Left kidney (tissue), 1 donor: ENCODE measurements at regions not wholly inside any gene's neighbourhood (a gene's known extent, or its start where the extent isn't known, plus 50 kb on each side); places are given as distances from the start of the nearest gene placed in this dataset.

Experiments used
- DNase-seq: peaks from one replicate; pipeline ENCODE4 v3.0.0-alpha.2; 2013

DNA sequence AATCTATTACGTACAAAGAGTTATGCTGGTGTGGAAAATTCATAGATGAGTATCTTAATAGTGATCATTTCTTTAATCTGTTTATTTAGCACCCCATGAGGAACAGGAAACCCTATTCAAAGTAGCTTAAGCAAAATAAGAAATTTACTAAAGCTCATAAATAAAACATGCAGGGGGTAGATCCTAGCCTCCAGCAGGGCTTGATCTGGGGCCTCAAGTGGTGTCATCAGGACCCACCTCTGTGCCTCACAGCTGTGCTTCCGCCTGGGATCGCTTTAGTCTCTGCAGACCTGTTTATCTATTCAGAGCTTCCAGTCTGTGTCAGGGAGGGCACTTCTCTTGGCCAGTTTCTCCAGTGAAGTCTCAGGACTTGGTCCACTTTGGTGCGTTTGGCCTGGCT lies 171.0 kb upstream of the SLC24A5 start:
- DNase-seq, result no peak

- DNase-seq, result no peak
These were observed 170.3 kb upstream of the SLC24A5 start for GRCh38 chr15:47950447-47950846.

DNA sequence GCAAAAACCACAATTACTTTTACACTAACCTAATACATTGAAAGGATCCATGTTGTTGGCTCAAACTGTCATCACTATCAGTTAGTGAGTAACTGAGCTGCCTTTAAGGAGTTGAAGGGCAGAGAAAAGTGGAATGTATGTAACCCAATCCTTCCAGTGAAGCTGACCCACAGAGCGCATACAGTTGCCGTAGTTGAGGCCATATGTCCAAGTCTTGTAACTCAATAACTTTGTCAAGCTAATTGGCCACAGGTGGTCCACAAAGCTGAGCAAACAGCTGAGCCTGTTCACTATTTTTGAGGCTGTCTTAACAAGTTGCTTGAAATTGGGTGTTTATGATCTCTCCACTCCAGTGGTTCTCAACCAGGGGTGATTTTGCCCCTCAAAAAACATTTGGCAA lies 169.0 kb upstream of the SLC24A5 start:
- DNase-seq, result no peak

DNA sequence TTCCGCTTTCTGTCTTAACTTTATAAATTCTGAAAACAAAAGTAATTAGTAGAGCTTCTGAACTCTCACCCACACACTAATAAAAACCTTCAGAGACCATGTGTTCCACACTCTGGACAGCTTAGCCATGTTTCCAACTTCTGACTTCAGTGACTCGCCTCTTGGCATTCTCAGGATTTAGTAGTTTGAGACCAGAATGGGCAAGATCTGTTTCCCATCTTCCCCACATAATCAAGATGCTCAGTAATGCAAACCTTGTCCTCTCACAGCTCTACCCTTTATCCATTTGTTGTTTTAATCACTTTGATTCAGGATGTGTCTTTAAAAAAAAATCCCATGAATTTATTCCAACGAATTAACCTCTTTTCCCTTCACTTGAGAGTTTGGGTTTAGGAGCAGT lies 166.6 kb upstream of the SLC24A5 start:
- DNase-seq, result no peak

DNA sequence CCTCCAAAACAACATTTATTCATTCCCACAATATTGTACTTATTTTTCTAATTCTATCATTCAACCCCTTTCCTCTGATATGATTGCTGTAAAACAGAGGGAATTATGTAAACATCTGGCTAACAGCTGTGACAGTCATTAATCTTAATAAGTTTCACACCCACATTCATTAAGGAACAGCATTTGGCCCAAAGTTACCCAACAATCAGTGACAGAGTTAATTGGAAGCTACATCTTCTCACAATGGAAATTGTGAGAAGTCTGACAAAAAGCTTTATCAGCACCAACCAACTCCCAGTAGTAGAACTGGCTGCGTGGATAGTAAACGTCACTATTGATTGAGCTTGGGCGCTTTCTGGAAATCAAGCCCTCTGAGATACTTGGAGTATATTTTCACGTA lies 165.8 kb upstream of the SLC24A5 start:
- DNase-seq, result no peak

DNA sequence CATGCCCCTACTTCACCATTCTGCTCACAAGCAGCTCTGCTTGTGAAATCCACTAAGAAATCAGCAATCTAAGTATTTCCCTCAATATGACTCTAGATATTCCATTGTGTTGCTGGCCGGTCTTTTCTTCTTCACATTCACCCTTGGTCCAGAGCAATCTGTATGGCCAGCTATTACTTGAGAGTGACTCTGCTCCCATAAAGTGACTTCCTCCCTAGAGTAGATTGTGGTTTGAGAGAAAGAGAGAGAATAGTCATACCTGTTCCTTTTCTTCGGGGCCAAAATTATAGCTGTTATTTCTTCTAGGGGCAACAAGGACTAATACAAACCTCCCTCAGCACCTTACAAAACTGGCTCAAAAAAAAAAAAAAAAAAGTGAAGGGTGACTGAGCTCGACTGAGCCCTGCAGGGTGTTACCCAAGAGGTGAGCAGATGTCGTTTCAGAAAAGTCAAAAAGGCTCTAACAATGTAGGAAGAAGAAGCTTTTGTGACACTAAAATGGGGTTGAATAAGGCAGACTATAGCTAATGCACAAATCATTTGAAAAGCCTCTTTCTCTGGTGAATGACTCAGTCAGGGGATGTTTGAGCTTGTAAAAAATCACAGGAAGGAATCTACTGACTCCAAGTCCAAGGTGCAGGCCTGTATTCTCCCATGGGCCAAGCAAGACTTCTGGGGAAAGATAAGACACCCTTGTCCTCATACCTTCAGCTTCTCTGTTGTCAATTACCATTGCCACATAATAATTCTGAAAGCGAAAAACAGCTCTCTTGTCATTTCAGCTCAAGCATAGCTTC lies 161.0 kb upstream of the SLC24A5 start:
- DNase-seq, result no peak

DNA sequence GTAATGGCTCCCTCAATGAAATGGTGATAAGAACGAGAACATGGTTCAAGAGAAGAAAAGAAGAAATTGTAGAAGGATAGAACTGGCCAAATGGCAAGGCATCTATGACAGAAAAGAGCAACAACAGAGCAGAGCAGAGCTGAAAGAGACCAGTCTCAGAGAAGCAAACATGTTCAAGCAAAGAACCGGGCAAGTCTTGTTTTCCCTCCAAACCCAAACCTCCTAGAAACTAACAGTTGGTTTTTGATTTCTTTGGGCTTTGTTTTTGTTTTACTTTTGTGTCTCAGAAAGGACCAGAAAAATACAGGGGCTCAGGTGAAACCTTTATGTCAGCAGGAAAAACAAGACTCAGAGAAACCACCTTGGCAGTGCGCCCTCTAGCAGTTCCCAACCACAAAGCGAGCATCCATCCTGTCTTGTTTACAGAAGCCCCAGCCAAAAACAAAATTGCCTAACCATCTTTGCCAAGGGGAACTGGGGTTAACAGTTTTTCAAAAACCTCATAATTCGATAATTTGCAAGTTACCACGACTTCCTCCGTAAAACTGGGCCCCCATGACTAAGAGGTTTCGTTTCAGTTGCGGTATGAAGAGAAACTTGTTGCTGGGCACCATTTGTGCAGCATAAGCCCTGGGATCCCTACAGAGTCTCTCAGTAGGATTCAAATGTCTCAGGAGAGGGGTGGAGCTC lies 159.2 kb upstream of the SLC24A5 start:
- no peak for DNase-seq

- no peak for DNase-seq
These were observed 157.5 kb upstream of the SLC24A5 start for GRCh38 chr15:47963265-47963664.

DNA sequence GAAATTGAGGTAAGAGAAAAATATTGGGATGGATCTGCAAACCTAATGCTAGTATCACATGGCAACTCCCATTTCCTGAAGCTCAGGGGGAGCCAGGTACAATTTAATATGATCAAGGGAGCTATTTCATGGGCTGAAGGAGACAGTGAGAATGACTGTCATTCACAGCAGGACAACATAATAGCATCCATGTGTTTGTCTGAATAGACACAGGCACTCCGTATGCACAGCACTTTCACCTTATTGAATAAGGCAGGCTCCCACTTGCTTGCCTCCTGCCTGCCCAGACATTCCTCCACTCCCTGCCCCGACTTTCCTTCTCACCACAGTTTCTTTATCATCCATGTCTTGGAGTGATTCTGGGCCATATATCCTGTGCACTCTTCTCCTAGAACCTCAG lies 156.6 kb upstream of the SLC24A5 start:
- no peak for DNase-seq

GRCh38 chr15:47965297-47965696 lies 155.5 kb upstream of the SLC24A5 start:
- no peak for DNase-seq

DNA sequence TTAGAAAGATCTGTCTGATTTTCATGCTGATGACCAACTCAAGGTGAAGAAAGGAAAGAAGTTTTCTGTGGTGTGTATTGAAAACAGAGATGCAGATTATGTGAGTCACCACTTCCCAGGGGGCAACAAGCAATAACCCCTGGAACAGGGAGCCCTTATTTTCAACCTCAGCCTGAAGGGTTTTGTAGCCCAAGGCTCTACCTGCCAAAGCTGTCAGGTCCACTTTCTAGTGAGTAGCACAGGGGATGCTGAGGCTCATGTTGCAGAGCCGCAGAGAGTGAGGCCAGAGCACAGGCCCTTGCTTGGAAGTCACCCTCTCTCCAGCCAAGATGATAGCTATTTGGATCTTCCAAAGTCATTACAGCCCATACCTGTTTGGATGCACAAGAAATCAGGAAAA lies 152.2 kb upstream of the SLC24A5 start:
- DNase-seq, result no peak

DNA sequence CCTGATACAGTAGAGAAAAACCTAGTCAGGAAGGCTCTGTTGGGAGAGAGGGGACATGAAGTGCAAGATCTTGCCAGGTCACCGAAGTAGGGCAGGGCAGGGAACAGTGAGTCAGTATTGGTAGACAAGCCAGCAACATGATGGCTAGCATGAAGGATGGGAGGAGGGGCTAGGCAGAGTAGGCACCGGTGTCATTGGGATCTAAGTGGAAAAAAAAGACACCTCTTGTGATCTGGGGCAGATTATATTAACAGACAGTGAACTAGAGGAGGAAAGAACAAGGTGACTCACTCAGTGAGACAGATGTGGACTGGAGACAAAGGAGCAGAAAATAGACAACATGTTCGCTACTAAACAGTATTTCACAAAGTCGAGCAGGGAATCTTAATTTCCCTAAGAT lies 149.2 kb upstream of the SLC24A5 start:
- no peak for DNase-seq

- DNase-seq, result no peak
These were observed 148.1 kb upstream of the SLC24A5 start for GRCh38 chr15:47972738-47973137.

- no peak for DNase-seq
These were observed 146.1 kb upstream of the SLC24A5 start for GRCh38 chr15:47974724-47975123.

GRCh38 chr15:47975427-47975826 lies 145.4 kb upstream of the SLC24A5 start:
- no peak for DNase-seq

DNA sequence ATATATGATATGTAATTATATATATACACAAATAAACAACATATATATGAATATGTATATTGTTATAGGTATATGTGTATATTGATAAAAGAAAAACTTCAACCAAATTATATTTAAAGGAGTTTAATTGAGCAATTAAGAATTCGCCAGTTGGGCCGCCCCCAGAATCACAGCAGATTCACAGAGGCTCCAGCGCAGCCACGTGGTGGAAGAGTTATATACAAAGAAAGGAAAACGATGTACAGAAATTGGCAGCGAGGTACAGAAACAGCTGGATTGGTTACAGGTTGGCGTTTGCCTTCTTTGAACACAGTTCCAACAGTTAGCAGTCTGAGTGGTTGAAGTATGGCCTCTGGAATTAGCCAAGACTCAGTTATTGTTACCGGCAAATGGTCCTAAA lies 137.3 kb upstream of the SLC24A5 start:
- no peak for DNase-seq

GRCh38 chr15:47985568-47985967 lies 135.2 kb upstream of the SLC24A5 start:
- DNase-seq, result no peak

- DNase-seq, result no peak
These were observed 133.3 kb upstream of the SLC24A5 start for GRCh38 chr15:47987461-47987860.

GRCh38 chr15:47987908-47988532 lies 132.8 kb upstream of the SLC24A5 start:
- peak; percentile 68 for DNase-seq

GRCh38 chr15:47988564-47988963 lies 132.2 kb upstream of the SLC24A5 start:
- no peak for DNase-seq

DNA sequence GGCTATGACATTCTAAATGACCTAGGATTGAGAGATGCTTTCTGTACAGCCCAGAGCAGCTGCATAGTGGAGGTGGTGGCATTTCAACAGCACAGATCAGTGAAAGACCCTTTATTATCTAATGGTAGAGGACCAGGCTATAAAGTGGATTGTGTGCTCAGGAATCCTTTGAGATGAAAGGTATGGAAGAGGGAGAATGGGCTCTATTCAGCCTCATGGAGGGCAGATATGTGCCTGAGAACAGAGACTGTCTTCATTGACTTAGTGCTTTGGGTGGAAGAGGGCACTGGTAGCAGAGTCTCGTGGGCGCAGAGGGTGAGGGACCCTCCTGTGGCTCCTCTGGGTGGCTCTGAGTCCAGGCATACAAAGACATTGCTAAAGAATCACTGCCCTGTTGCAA lies 130.0 kb upstream of the SLC24A5 start:
- DNase-seq, result no peak

DNA sequence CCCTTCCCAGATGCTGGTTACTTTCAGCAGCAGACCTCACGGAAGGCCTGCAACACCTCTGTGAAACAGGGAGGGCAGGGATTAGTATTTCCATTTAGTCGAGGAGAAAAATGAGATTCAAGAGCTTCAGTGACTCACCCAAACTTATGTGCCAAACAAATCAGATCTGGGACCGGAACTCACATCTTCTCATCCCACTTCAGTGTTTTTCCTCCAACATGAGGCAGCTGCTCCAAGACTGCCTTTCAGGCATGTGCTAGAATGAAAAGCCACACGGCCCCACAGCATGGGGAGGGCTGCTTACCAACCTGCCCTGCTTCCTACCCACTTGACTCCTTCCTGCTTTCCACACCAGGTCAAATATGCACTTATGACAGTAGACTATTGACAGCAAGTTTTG lies 129.4 kb upstream of the SLC24A5 start:
- DNase-seq, result no peak

- DNase-seq, result no peak
These were observed 127.7 kb upstream of the SLC24A5 start for GRCh38 chr15:47993051-47993450.
